Cardiac muscle cell (in vitro differentiated cells and primary cell): ENCODE measurements at regions not wholly inside any gene's neighbourhood (a gene's known extent, or its start where the extent isn't known, plus 50 kb on each side); places are given as distances from the start of the nearest gene placed in this dataset.

Experiments
- DNase-seq, 2 donors: peaks; one replicate each; pipeline versions ENCODE4 v3.0.0 to v3.0.0-alpha.2; 2010 to 2017; ENCODE audit warnings: low read depth in 1 of 2, low spot score in 1 of 2
- H3K27ac ChIP-seq: fragments of 200-600 bp; sonication (generic); 2 replicates; pipeline ENCODE4 v1.5.1; 2016
- H3K27me3 ChIP-seq: fragments of 200-600 bp; sonication (generic); 2 replicates; pipeline ENCODE4 v1.6.0; 2016; ENCODE audit warnings: control low read depth
- H3K36me3 ChIP-seq: fragments of 200-600 bp; sonication (generic); 2 replicates; pipeline ENCODE4 v1.5.1; 2016; ENCODE audit warnings: control low read depth
- H3K4me1 ChIP-seq: fragments of 200-600 bp; sonication (generic); 2 replicates; pipeline ENCODE4 v1.8.1; 2017; ENCODE audit warnings: low read depth, mild to moderate bottlenecking, mixed run types
- H3K4me3 ChIP-seq: fragments of 200-600 bp; sonication (generic); 2 replicates; pipeline ENCODE4 v1.5.1; 2016; ENCODE audit warnings: mild to moderate bottlenecking
- H3K9me3 ChIP-seq: fragments of 200-600 bp; sonication (generic); 2 replicates; pipeline ENCODE4 v1.5.1; 2017; ENCODE audit warnings: low read depth, mild to moderate bottlenecking, control low read depth
- TF ChIP-seq, protein P1 (sequence below): IDR thresholded peaks from 2 replicates; pipeline ENCODE4 v1.5.1; 2012; ENCODE audit warnings: low read depth, mild to moderate bottlenecking, low read length

DNA sequence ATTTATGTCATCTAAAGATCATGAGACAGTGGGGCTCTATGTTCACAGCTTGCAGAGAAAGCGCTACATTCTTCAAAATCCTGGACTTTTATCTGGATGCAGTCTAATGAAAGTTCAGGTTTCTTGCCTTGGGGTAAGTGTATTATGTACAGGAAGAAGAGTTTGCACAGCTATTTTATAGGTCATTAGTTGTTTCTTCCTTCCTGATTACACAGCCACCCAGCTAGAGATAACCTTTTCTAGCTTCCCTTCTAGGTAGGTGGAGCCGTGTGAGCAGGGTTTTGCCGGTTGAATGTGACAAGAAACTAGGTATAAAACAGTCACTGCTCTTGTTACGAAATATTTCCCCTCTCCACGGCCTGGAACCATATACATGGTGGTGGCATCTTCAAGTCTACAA, 800.8 kb upstream of the SOX11 start:
- no peaks in the 10 kb centered on the region for H3K4me1 ChIP-seq
- TF ChIP-seq, protein P1, sequence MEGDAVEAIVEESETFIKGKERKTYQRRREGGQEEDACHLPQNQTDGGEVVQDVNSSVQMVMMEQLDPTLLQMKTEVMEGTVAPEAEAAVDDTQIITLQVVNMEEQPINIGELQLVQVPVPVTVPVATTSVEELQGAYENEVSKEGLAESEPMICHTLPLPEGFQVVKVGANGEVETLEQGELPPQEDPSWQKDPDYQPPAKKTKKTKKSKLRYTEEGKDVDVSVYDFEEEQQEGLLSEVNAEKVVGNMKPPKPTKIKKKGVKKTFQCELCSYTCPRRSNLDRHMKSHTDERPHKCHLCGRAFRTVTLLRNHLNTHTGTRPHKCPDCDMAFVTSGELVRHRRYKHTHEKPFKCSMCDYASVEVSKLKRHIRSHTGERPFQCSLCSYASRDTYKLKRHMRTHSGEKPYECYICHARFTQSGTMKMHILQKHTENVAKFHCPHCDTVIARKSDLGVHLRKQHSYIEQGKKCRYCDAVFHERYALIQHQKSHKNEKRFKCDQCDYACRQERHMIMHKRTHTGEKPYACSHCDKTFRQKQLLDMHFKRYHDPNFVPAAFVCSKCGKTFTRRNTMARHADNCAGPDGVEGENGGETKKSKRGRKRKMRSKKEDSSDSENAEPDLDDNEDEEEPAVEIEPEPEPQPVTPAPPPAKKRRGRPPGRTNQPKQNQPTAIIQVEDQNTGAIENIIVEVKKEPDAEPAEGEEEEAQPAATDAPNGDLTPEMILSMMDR = no peak
- no peak overlapping the region for H3K27ac ChIP-seq

DNA sequence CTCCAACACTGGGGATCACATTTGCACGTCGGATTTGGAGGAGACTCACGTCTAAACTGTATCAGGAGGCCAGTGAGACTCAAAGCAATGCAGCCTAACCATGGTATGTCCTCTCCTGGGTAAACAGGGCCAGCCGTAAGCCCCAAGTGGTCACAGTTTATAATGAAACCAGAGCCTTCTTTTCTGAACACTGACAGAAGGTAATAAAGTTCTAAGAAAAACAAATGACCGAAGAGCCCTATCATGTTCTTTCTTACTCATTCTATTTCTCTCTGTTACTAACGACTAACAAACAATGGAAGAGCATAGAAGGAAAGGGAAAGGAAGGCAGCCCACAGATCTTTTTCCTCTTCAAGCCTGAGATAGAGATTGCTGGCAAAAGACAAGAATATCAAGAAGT, 796.8 kb upstream of the SOX11 start:
- no peak overlapping the region for H3K4me3 ChIP-seq
- H3K4me1 ChIP-seq = no peaks in the 10 kb centered on the region
- no peaks in the 10 kb centered on the region for H3K9me3 ChIP-seq
- DNase-seq = no peak
- no peak overlapping the region for H3K27ac ChIP-seq
- no peaks in the 10 kb centered on the region for H3K36me3 ChIP-seq
- TF ChIP-seq, protein P1 = no peak
- no peaks in the 10 kb centered on the region for H3K27me3 ChIP-seq

More for the DNA sequence above, 800.8 kb upstream of the SOX11 start:
- Histone ChIP-seq H3K36me3 (no peaks in the 10 kb centered on the region), H3K9me3 (no peaks in the 10 kb centered on the region), H3K4me3 (no peak overlapping the region), H3K27me3 (no peaks in the 10 kb centered on the region)
- DNase-seq = no peak

DNA sequence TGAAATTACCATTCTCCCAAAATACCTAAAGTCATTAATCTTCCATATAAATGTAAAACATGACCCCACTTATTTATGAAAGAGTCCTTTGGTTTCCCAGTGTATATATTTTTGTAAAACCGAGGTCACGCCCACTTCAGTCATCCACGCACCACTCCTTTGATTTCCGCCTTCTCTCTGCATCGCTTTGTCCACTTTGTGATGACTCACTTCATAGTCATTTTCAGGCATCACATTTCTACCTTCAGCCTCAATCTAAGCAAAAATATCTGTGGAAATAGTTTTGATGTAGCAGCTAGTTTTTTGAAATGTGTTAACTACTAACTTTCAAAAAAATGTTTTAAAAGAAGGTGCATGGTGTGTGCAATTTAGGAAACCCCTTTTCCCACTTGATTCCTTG, 793.5 kb upstream of the SOX11 start:
- TF ChIP-seq, protein P1 = no peak
- peaks cover 5% of the 10 kb centered on the region for H3K4me1 ChIP-seq
- no peak for DNase-seq

DNA sequence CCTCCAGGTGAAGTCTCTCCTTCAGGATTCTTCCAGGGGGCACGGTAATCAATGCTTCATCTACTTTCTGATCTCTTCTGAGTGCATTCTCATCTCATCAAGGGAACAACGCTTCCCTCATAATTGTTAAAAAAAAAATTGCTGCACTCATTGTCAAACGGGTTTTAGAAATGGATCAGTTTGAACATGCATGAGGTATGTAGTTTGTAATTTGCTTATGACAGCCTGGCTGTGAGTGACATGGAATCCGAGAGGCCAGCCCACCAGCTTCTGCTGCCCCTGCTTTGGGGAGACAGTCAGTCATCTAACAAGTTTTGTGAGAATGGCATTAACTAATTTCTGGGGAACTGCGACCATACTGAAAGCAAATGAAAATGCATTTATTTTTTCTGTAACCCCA, 791.9 kb upstream of the SOX11 start:
- no peak overlapping the region for H3K4me3 ChIP-seq
- H3K4me1 ChIP-seq = peaks cover 7% of the 10 kb centered on the region
- H3K9me3 ChIP-seq = no peaks in the 10 kb centered on the region
- TF ChIP-seq, protein P1 = no peak
- no peaks in the 10 kb centered on the region for H3K36me3 ChIP-seq
- H3K27ac ChIP-seq = no peak overlapping the region
- no peaks in the 10 kb centered on the region for H3K27me3 ChIP-seq
- no peak for DNase-seq

More for the DNA sequence above, 793.5 kb upstream of the SOX11 start:
- H3K36me3 ChIP-seq = no peaks in the 10 kb centered on the region
- no peaks in the 10 kb centered on the region for H3K27me3 ChIP-seq
- H3K9me3 ChIP-seq = no peaks in the 10 kb centered on the region
- no peak overlapping the region for H3K27ac ChIP-seq
- H3K4me3 ChIP-seq = no peak overlapping the region

DNA sequence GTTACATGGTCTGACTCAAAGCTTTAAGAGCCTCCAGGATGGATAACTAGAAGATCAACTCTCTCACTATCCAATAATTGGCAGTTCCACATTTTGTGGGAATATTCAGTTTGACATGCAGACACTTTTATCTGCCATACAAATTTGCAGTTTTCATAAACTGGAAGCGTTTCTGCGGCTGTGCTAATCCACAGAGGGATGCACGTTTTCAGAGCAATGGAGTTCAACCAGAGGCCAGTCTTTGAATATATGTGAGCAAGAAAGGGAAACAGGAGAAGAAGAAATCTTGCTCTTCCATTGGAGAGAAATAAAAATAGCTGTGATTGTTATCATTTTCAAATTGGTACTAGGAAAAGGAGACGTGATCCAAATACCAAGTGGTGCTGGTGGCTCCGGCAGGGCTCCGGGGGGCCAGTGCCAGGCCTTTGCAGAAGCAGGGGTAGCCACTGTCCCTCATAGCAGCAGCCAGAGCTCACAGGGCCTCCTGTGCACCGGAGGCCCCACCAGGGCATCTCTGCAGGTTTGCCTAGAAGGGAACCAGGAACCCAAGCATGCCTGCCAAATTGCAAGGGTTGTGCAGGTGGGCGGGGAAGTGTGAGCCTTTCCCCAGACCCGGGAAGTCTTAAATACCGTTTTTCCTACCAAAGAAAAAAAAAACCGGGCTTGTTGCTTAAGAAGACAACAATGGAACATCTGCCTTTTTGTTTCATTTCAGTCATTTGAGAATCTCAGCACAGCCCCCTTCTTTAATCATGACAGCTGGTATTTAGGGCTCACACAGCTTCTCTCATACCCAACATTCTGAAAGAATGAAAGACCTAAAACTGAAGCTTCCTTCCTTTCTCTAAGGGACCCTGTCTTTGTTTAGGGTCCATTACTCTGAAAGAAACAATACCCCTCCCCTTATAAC, 791.1 kb upstream of the SOX11 start:
- Histone ChIP-seq H3K27ac (no peak overlapping the region), H3K4me3 (no peak overlapping the region), H3K36me3 (no peaks in the 10 kb centered on the region), H3K27me3 (no peaks in the 10 kb centered on the region), H3K4me1 (peaks cover 7% of the 10 kb centered on the region), H3K9me3 (no peaks in the 10 kb centered on the region)
- no peak for DNase-seq
- TF ChIP-seq, protein P1 = no peak
